ENCODE measurements at regions not wholly inside any gene's neighbourhood (a gene's known extent, or its start where the extent isn't known, plus 50 kb on each side); places are given as distances from the start of the nearest gene placed in this dataset.

- no peak overlapping the region for H2BK20ac ChIP-seq (ENCODE audit: low read length)
- no peaks in the 10 kb centered on the region for H3K79me2 ChIP-seq (ENCODE audit: control insufficient read depth in 1 of 2, insufficient read depth in 2 of 2, low read length in 2 of 2)
- no peaks in the 10 kb centered on the region for H4K20me1 ChIP-seq (replicated peaks in 1 of 2; ENCODE audit: control insufficient read depth in 1 of 2, insufficient read depth in 2 of 2, low read length in 2 of 2)
- WGBS, 2 experiments (ENCODE audit: extremely low coverage in 1 of 2, insufficient coverage in 1 of 2, insufficient read length in 1 of 2, insufficient replicate concordance in 2 of 2, low coverage in 1 of 2, low lambda C conversion rate in 2 of 2, missing lambda C conversion rate in 1 of 2): 86% methylated on average over 6 of the region's 6 CpGs; no CpG with 5 or more reads in 1 of the 2 experiments
- ChIA-PET POLR2A (ENCODE audit: partially characterized antibody) (interaction anchor here (0.9 to 2.0 kb wide), 2 partner anchors 20 to 23 kb away, joined by 3 to 7 read pairs; no protein-coding TSS in a partner anchor), CTCF (ENCODE audit: partially characterized antibody) (interaction anchor here (0.6 to 2.4 kb wide), 26 partner anchors 9 to 1110 kb away, joined by 3 to 17 read pairs (median 3); no protein-coding TSS in a partner anchor)
- no peak overlapping the region for H2AK5ac ChIP-seq (ENCODE audit: low read depth, low read length)
- no peak overlapping the region for H4K5ac ChIP-seq (ENCODE audit: insufficient read length, low read depth, low read length)
- H2BK12ac ChIP-seq (ENCODE audit: low read depth, low read length): 0 out of 2 replicates have a peak overlapping the region, but pooled peaks have one; percentile 80
- TF ChIP-seq TAF7 (optimal IDR thresholded peaks at IDR 0.05; ENCODE audit: borderline replicate concordance, low read depth, low read length) (no peak), GTF2F1 (IDR thresholded peaks at IDR 0.05; ENCODE audit: borderline replicate concordance, low read depth, low read length) (no peak), RAD21 (IDR thresholded peaks at IDR 0.05 in 1 of 2, conservative IDR thresholded peaks at IDR 0.05 in 1 of 2; ENCODE audit: low read depth in 2 of 2, low read length in 2 of 2) (peak; percentile 15 to 48; a peak in 2 of 4 replicates), CTCF (IDR thresholded peaks at IDR 0.05; ENCODE audit: control extremely low read depth in 1 of 3, insufficient read depth in 1 of 3, low read depth in 1 of 3, low read length in 3 of 3) (peak; percentile 44 to 52 (median 50)), HDAC6 (IDR thresholded peaks at IDR 0.05; ENCODE audit: low read depth, low read length) (no peak)
- DNase-seq (ENCODE audit: low read depth in 1 of 2, low spot score in 2 of 2) (no peak), FAIRE-seq (no peak)
- H3K4me1 ChIP-seq (replicated peaks in 1 of 4; ENCODE audit: control insufficient read depth in 3 of 4, insufficient read depth in 4 of 4, low read length in 3 of 4): no peaks in the 10 kb centered on the region
- H3K4ac ChIP-seq (replicated peaks; ENCODE audit: insufficient read length, low read depth, low read length): no peak overlapping the region
- H3K4me2 ChIP-seq (ENCODE audit: insufficient read depth in 1 of 2, low read depth in 2 of 2, low read length in 2 of 2): no peak overlapping the region
- H3K36me3 ChIP-seq (ENCODE audit: control insufficient read depth in 2 of 4, insufficient read depth in 4 of 4, low read length in 3 of 4): no peaks in the 10 kb centered on the region
- H3K23me2 ChIP-seq (ENCODE audit: low read depth, low read length): no peaks in the 10 kb centered on the region
- H4K91ac ChIP-seq (replicated peaks; ENCODE audit: insufficient read length, low read length): no peak overlapping the region
- no peak overlapping the region for H3K27ac ChIP-seq (ENCODE audit: low read depth, low read length)
- no peak overlapping the region for H3K23ac ChIP-seq (ENCODE audit: insufficient read length)
- H3K56ac ChIP-seq (replicated peaks; ENCODE audit: insufficient read length, low read depth, low read length): no peak overlapping the region
- H2BK15ac ChIP-seq (ENCODE audit: low read length): no peak overlapping the region; the same call in 1 of the 2 replicates
- no peak overlapping the region for H2BK5ac ChIP-seq (ENCODE audit: low read depth, low read length)
- H3K9ac ChIP-seq (replicated peaks in 1 of 4; ENCODE audit: extremely low read depth in 1 of 4, low read depth in 3 of 4, low read length in 3 of 4): no peak overlapping the region
- H3K9me3 ChIP-seq (ENCODE audit: insufficient read depth in 2 of 2, low read depth in 1 of 2, low read length in 1 of 2): no peaks in the 10 kb centered on the region
- H2AFZ ChIP-seq (ENCODE audit: low read length): no peak overlapping the region
- H3K27me3 ChIP-seq (replicated peaks in 1 of 4; ENCODE audit: control insufficient read depth in 3 of 4, extremely low read depth in 1 of 4, insufficient read depth in 3 of 4, low read length in 3 of 4): no peaks in the 10 kb centered on the region
- no peak overlapping the region for H2BK120ac ChIP-seq (replicated peaks; ENCODE audit: low read depth, low read length)
- H3K79me1 ChIP-seq (ENCODE audit: low read depth, low read length): no peaks in the 10 kb centered on the region
- no peak overlapping the region for H4K8ac ChIP-seq (ENCODE audit: extremely low read depth, insufficient read depth, low read length)
- no peak overlapping the region for H3K4me3 ChIP-seq (ENCODE audit: extremely low read depth in 1 of 4, insufficient read depth in 2 of 4, low read depth in 3 of 4, low read length in 4 of 4)
- no peak overlapping the region for H3K14ac ChIP-seq (ENCODE audit: insufficient read length)
- H3K18ac ChIP-seq (ENCODE audit: extremely low read depth, low read length): no peak overlapping the region
Measured at GRCh38 chr14:103250181-103250580, 83.9 kb upstream of the EIF5 start.
